H1 (cell line): ENCODE measurements at regions not wholly inside any gene's neighbourhood (a gene's known extent, or its start where the extent isn't known, plus 50 kb on each side); places are given as distances from the start of the nearest gene placed in this dataset.

Experiments
- MAFK ChIP-seq: IDR thresholded peaks from 2 replicates; pipeline ENCODE4 v1.6.1; 2012; ENCODE audit warnings: low read depth, mild to moderate bottlenecking, improper control_type of control experiment, low read length
- TAF7 ChIP-seq: optimal IDR thresholded peaks from 2 replicates; pipeline ENCODE3; 2011; ENCODE audit warnings: low read depth, mild to moderate bottlenecking, inconsistent platforms, low read length, moderate library complexity, borderline replicate concordance
- TEAD4 ChIP-seq: IDR thresholded peaks from 2 replicates; pipeline ENCODE4 v1.6.1; 2012; ENCODE audit warnings: low read depth, low read length, inconsistent platforms, mixed read lengths
- YY1 ChIP-seq: IDR thresholded peaks from 2 replicates; pipeline ENCODE4 v1.6.1; 2011; ENCODE audit warnings: low read depth, mild to moderate bottlenecking, low read length

- TF ChIP-seq TAF7: no peak
- TF ChIP-seq TEAD4: no peak
- no peak for TF ChIP-seq MAFK
- no peak for TF ChIP-seq YY1
Measured at GRCh38 chr14:65223636-65224035, 121.3 kb upstream of the MAX start (continued).
